Dedifferentiated amniotic fluid mesenchymal stem cell (primary cell): ENCODE measurements at regions not wholly inside any gene's neighbourhood (a gene's known extent, or its start where the extent isn't known, plus 50 kb on each side); places are given as distances from the start of the nearest gene placed in this dataset.
"Not testable (repeated sequence)": the region's sequence is repeated elsewhere in the genome, so short reads cannot be mapped to it uniquely, and the experiment has no call there.

Source experiments
- DNase-seq: peaks from one replicate; pipeline ENCODE4 v3.0.0-alpha.2; 2016; ENCODE audit errors: extremely low spot score

- DNase-seq, result no peak
Observed at GRCh38 chr5:100479079-100479688, 56.0 kb upstream of the FAM174A start.

GRCh38 chr5:100472091-100472490, 63.1 kb upstream of the FAM174A start:
- no peak for DNase-seq

- no peak for DNase-seq
Observed at GRCh38 chr5:100469767-100470166, 65.4 kb upstream of the FAM174A start.

GRCh38 chr5:100464418-100464817, 70.8 kb upstream of the FAM174A start:
- DNase-seq, result peak; percentile 31

- DNase-seq, result no peak
Observed at GRCh38 chr5:100456615-100457014, 78.6 kb upstream of the FAM174A start.

GRCh38 chr5:100452126-100452525, 83.0 kb upstream of the FAM174A start:
- no peak for DNase-seq

- DNase-seq, result no peak
Observed at GRCh38 chr5:100448111-100448528, 87.1 kb upstream of the FAM174A start.

GRCh38 chr5:100446879-100447430, 88.2 kb upstream of the FAM174A start:
- no peak for DNase-seq

GRCh38 chr5:100444961-100445360, 90.2 kb upstream of the FAM174A start:
- no peak for DNase-seq

- DNase-seq, result no peak
Observed at GRCh38 chr5:100434815-100435214, 100.4 kb upstream of the FAM174A start.

GRCh38 chr5:100432741-100433140, 102.4 kb upstream of the FAM174A start:
- DNase-seq, result no peak

GRCh38 chr5:100430268-100431195, 104.6 kb upstream of the FAM174A start:
- DNase-seq, result no peak

- DNase-seq, result no peak
Observed at GRCh38 chr5:100424787-100425186, 110.4 kb upstream of the FAM174A start.

GRCh38 chr5:100424017-100424416, 111.2 kb upstream of the FAM174A start:
- no peak for DNase-seq

- no peak for DNase-seq
Observed at GRCh38 chr5:100423330-100423729, 111.8 kb upstream of the FAM174A start.

- DNase-seq, result no peak
Observed at GRCh38 chr5:100421360-100421759, 113.8 kb upstream of the FAM174A start.

- DNase-seq, result no peak
Observed at GRCh38 chr5:100418231-100418630, 116.9 kb upstream of the FAM174A start.

GRCh38 chr5:100409660-100410151, 125.5 kb upstream of the FAM174A start:
- DNase-seq, result no peak

- no peak for DNase-seq
Observed at GRCh38 chr5:100407053-100407452, 128.1 kb upstream of the FAM174A start.

- DNase-seq, result no peak
Observed at GRCh38 chr5:100406640-100407039, 128.5 kb upstream of the FAM174A start.

- no peak for DNase-seq
Observed at GRCh38 chr5:100402071-100402470, 133.1 kb upstream of the FAM174A start.

- no peak for DNase-seq
Observed at GRCh38 chr5:100401149-100401548, 134.0 kb upstream of the FAM174A start.

GRCh38 chr5:100398815-100399214, 136.4 kb upstream of the FAM174A start:
- not testable (repeated sequence) for DNase-seq
